ENCODE measurements at regions not wholly inside any gene's neighbourhood (a gene's known extent, or its start where the extent isn't known, plus 50 kb on each side); places are given as distances from the start of the nearest gene placed in this dataset.

DNA sequence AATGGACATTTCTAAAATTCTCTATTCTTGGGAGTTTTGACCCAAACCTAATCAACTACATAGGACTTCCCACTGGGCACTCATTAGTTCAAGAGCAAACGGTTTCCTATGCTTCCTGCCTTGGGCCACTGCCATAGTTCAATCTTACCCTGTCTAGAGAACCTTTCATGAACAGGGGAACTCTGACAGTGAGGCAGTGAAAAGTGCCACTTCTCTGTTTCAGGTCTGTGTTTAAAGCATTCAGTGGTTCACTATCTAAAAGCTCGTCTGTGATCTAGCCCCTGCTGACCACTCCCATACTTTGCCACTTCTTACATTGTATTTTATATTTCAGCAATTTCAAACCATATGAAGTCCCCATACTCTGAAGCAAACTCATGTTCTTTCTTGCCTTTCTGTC, 122.7 kb upstream of the IGF1 start:
- ATAC-seq (ENCODE audit: insufficient number of reproducible peaks, low FRiP score, low read depth) (no peak), DNase-seq (ENCODE audit: low spot score) (no peak)
- no peaks in the 10 kb centered on the region for H3K36me3 ChIP-seq
- no peaks in the 10 kb centered on the region for H3K9me3 ChIP-seq
- no peak overlapping the region for H3K4me3 ChIP-seq
- TF ChIP-seq, protein P1, sequence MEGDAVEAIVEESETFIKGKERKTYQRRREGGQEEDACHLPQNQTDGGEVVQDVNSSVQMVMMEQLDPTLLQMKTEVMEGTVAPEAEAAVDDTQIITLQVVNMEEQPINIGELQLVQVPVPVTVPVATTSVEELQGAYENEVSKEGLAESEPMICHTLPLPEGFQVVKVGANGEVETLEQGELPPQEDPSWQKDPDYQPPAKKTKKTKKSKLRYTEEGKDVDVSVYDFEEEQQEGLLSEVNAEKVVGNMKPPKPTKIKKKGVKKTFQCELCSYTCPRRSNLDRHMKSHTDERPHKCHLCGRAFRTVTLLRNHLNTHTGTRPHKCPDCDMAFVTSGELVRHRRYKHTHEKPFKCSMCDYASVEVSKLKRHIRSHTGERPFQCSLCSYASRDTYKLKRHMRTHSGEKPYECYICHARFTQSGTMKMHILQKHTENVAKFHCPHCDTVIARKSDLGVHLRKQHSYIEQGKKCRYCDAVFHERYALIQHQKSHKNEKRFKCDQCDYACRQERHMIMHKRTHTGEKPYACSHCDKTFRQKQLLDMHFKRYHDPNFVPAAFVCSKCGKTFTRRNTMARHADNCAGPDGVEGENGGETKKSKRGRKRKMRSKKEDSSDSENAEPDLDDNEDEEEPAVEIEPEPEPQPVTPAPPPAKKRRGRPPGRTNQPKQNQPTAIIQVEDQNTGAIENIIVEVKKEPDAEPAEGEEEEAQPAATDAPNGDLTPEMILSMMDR (IDR thresholded peaks at IDR 0.05), result no peak
- H3K27me3 ChIP-seq (replicated peaks; ENCODE audit: insufficient read depth), result no peaks in the 10 kb centered on the region
- no peaks in the 10 kb centered on the region for H3K4me1 ChIP-seq (ENCODE audit: control insufficient read depth in 1 of 2, low read depth in 2 of 2)
- no peak overlapping the region for H3K27ac ChIP-seq

- no peak for ATAC-seq (ENCODE audit: insufficient number of reproducible peaks, low FRiP score, low read depth)
- H3K27me3 ChIP-seq (replicated peaks; ENCODE audit: insufficient read depth), result no peaks in the 10 kb centered on the region
- H3K9me3 ChIP-seq, result no peaks in the 10 kb centered on the region
- TF ChIP-seq, protein P1 (IDR thresholded peaks at IDR 0.05), result no peak
- H3K36me3 ChIP-seq, result no peaks in the 10 kb centered on the region
- no peak overlapping the region for H3K4me3 ChIP-seq
- no peak for DNase-seq (ENCODE audit: low spot score)
- no peak overlapping the region for H3K27ac ChIP-seq
- H3K4me1 ChIP-seq (ENCODE audit: control insufficient read depth in 1 of 2, low read depth in 2 of 2), result no peaks in the 10 kb centered on the region
Measured at GRCh38 chr12:102602521-102602920, 122.2 kb upstream of the IGF1 start.

GRCh38 chr12:102601621-102602020, 121.3 kb upstream of the IGF1 start:
- H3K4me3 ChIP-seq, result no peak overlapping the region
- H3K27me3 ChIP-seq (replicated peaks; ENCODE audit: insufficient read depth), result no peaks in the 10 kb centered on the region
- DNase-seq (ENCODE audit: low spot score) (no peak), ATAC-seq (ENCODE audit: insufficient number of reproducible peaks, low FRiP score, low read depth) (no peak)
- H3K36me3 ChIP-seq, result no peaks in the 10 kb centered on the region
- no peak overlapping the region for H3K27ac ChIP-seq
- no peaks in the 10 kb centered on the region for H3K9me3 ChIP-seq
- TF ChIP-seq, protein P1 (IDR thresholded peaks at IDR 0.05), result no peak
- no peaks in the 10 kb centered on the region for H3K4me1 ChIP-seq (ENCODE audit: control insufficient read depth in 1 of 2, low read depth in 2 of 2)

- Histone ChIP-seq H3K27me3 (replicated peaks; ENCODE audit: insufficient read depth) (no peaks in the 10 kb centered on the region), H3K4me1 (ENCODE audit: control insufficient read depth in 1 of 2, low read depth in 2 of 2) (no peaks in the 10 kb centered on the region), H3K4me3 (no peak overlapping the region), H3K36me3 (no peaks in the 10 kb centered on the region), H3K9me3 (no peaks in the 10 kb centered on the region), H3K27ac (no peak overlapping the region)
- TF ChIP-seq, protein P1 (IDR thresholded peaks at IDR 0.05), result no peak
- ATAC-seq (ENCODE audit: insufficient number of reproducible peaks, low FRiP score, low read depth) (no peak), DNase-seq (ENCODE audit: low spot score) (no peak)
Measured at GRCh38 chr12:102596687-102597086, 116.3 kb upstream of the IGF1 start.

DNA sequence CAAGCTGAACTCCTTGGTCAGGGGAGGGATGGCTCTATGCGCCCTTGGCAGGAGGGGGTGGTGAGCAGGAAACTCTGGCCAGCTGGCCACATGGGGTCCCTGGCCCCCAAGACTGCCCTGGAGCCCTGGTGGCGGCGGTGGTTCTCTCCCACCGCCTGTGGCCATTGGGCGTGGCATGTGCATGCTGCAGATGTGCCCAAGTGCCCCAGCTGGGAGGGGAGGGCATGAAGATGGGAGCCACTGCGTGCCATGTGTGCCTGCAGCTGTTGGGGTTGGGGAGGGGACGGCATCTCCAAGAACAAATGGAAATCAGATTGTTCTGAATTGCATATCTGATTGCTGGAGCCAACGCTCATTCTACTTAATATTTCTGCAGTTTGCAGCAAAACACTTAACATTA, 115.7 kb upstream of the IGF1 start:
- H3K36me3 ChIP-seq, result no peaks in the 10 kb centered on the region
- no peak overlapping the region for H3K4me3 ChIP-seq
- no peaks in the 10 kb centered on the region for H3K27me3 ChIP-seq (replicated peaks; ENCODE audit: insufficient read depth)
- no peaks in the 10 kb centered on the region for H3K9me3 ChIP-seq
- H3K4me1 ChIP-seq (ENCODE audit: control insufficient read depth in 1 of 2, low read depth in 2 of 2), result no peaks in the 10 kb centered on the region
- DNase-seq (ENCODE audit: low spot score), result no peak
- H3K27ac ChIP-seq, result no peak overlapping the region
- TF ChIP-seq, protein P1 (IDR thresholded peaks at IDR 0.05), result no peak
- no peak for ATAC-seq (ENCODE audit: insufficient number of reproducible peaks, low FRiP score, low read depth)

Measured in thoracic aorta (tissue), 2 donors.